Liver (tissue), 3 donors: ENCODE measurements at regions not wholly inside any gene's neighbourhood (a gene's known extent, or its start where the extent isn't known, plus 50 kb on each side); places are given as distances from the start of the nearest gene placed in this dataset.

Experiments used
- ATF3 ChIP-seq: IDR thresholded peaks from 2 replicates; pipeline ENCODE4 v1.6.1; 2016; ENCODE audit warnings: antibody characterized with exemption
- CTCF ChIP-seq: fragments of 150-350 bp; IDR thresholded peaks from 2 replicates; pipeline ENCODE4 v1.5.1; 2017; ENCODE audit warnings: improper control_type of control experiment, low read depth, low read length; ENCODE audit not compliant: missing input control
- FOXA2 ChIP-seq: IDR thresholded peaks from 2 replicates; pipeline ENCODE4 v1.6.1; 2016; ENCODE audit warnings: antibody characterized with exemption
- GABPA ChIP-seq, 2 donors: IDR thresholded peaks in 1 of 2; conservative IDR thresholded peaks in 1 of 2; 2 replicates each; pipeline ENCODE4 v1.6.1; 2016; ENCODE audit warnings: antibody characterized with exemption in 2 of 2, mild to moderate bottlenecking in 1 of 2, moderate library complexity in 1 of 2
- HNF4A ChIP-seq, 2 donors: conservative IDR thresholded peaks; 2 replicates each; pipeline ENCODE4 v1.6.1; 2016; ENCODE audit warnings: antibody characterized with exemption in 2 of 2, mild to moderate bottlenecking in 2 of 2
- JUND ChIP-seq, 2 donors: IDR thresholded peaks; 2 replicates each; pipeline ENCODE4 v1.6.1; 2016; ENCODE audit warnings: antibody characterized with exemption in 2 of 2
- MAX ChIP-seq: IDR thresholded peaks from 2 replicates; pipeline ENCODE4 v1.6.1; 2016; ENCODE audit warnings: antibody characterized with exemption
- RAD21 ChIP-seq, 2 donors: IDR thresholded peaks; 2 replicates each; pipeline ENCODE4 v1.6.1; 2016; ENCODE audit warnings: antibody characterized with exemption in 2 of 2, mild to moderate bottlenecking in 2 of 2
- RXRA ChIP-seq, 2 donors: IDR thresholded peaks; 2 replicates each; pipeline ENCODE4 v1.6.1; 2017 to 2018; ENCODE audit warnings: antibody characterized with exemption in 2 of 2, mild to moderate bottlenecking in 1 of 2
- SP1 ChIP-seq: IDR thresholded peaks from 2 replicates; pipeline ENCODE4 v1.6.1; 2018; ENCODE audit warnings: antibody characterized with exemption, mild to moderate bottlenecking
- TAF1 ChIP-seq: conservative IDR thresholded peaks from 2 replicates; pipeline ENCODE4 v1.6.1; 2016; ENCODE audit warnings: antibody characterized with exemption, mild to moderate bottlenecking
- YY1 ChIP-seq: IDR thresholded peaks from 2 replicates; pipeline ENCODE4 v1.6.1; 2016; ENCODE audit warnings: antibody characterized with exemption, mild to moderate bottlenecking
- donor health status: healthy.
- donor health status: healthy.

GRCh38 chr18:76640438-76640837 is 145.4 kb upstream of the ZNF516 start:
- no peak for TF ChIP-seq CTCF
- no peak for TF ChIP-seq YY1
- TF ChIP-seq MAX = no peak
- no peak for TF ChIP-seq RAD21 (IDR thresholded peaks at IDR 0.05)
- no peak for TF ChIP-seq ATF3
- TF ChIP-seq JUND (IDR thresholded peaks at IDR 0.05) = no peak
- TF ChIP-seq SP1 = no peak
- TF ChIP-seq TAF1 = no peak
- TF ChIP-seq RXRA (IDR thresholded peaks at IDR 0.05) = no peak
- TF ChIP-seq HNF4A (conservative IDR thresholded peaks at IDR 0.05) = no peak
- TF ChIP-seq GABPA (IDR thresholded peaks at IDR 0.05 in 1 of 2, conservative IDR thresholded peaks at IDR 0.05 in 1 of 2) = no peak
- TF ChIP-seq FOXA2 = no peak
